Erythroblast (primary cell): ENCODE measurements at regions not wholly inside any gene's neighbourhood (a gene's known extent, or its start where the extent isn't known, plus 50 kb on each side); places are given as distances from the start of the nearest gene placed in this dataset.
A peak's percentile ranks its signal among the peaks of the same experiment; 100 is the strongest.

Experiments
- DNase-seq, 2 experiments: peaks; one replicate each; lab custom pipeline; 2025; lab: John Stamatoyannopoulos, UW
- GATA1 ChIP-seq: IDR thresholded peaks from 2 replicates; pipeline ENCODE4 v1.6.1; 2011; ENCODE audit warnings: low read depth, mild to moderate bottlenecking, control low read depth, low read length, moderate library complexity
- POLR2A ChIP-seq: IDR thresholded peaks from 2 replicates; pipeline ENCODE4 v1.6.1; 2011; ENCODE audit warnings: mild to moderate bottlenecking, low read length

DNA sequence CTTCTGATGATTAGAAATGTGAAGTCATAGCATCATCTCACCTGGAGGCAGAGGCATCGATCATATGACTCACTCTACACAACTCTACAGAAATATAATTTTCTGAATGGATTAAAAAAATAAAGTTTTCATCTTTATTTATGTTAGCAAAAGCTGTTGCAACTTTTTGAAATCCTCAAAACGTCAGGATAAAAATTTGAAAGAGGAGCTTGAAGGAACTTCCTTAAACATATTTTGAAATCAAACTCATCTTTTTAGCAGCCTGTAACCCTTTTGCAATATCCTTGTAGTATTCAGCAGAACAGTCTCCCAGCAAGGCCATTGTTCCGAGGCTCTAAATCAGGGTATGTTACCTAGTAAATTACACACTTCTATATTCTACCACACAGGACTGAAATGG lies 985.4 kb downstream of the PLOD2 start:
- TF ChIP-seq POLR2A (no peak), GATA1 (no peak)

DNA sequence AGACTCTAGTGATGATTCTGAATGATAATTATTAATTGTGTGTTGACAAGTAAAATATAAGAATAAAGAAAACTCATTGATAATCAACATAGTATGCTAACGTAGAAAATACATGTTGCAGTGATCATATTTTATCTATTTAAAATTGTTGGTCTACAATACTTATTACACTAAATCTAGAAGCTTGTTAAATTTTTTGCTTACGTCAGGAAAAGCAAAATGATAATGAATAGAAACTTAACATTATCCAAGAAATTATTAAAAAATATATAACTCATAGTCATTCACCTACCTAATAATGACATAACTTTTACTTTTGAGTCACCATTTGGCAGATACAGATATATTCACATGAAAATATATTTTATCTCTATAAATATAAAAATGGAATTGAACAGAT lies 984.1 kb downstream of the PLOD2 start:
- TF ChIP-seq GATA1 (no peak), POLR2A (no peak)
- DNase-seq: no peak

More for the DNA sequence above, 985.4 kb downstream of the PLOD2 start:
- DNase-seq: no peak

DNA sequence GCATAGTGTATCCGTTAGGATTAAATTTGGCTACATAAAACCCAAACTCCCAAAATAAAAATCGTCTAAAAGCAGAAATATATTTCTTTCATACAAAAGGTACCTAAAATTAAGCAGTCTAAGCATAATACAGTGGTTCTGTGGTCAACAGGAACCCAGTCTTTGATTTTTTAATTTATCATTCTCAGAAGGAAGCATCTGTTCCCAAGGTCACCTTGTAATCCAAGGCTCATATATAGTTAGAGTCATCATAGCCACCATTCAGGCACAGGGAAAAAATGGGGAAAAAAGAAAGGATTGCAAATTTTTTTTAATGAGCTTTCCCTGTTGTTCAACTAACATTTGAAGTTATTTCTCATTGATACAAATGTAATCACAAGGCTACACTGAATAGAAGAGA lies 983.2 kb downstream of the PLOD2 start:
- TF ChIP-seq GATA1 (no peak), POLR2A (no peak)
- no peak for DNase-seq

- TF ChIP-seq GATA1 (no peak), POLR2A (no peak)
- no peak for DNase-seq
Observed at GRCh38 chr3:145182196-145182911, 978.6 kb downstream of the PLOD2 start.

- TF ChIP-seq GATA1 (no peak), POLR2A (no peak)
- no peak for DNase-seq
Observed at GRCh38 chr3:145183261-145183660, 977.7 kb downstream of the PLOD2 start.

- TF ChIP-seq POLR2A (no peak), GATA1 (no peak)
- DNase-seq: no peak
Observed at GRCh38 chr3:145188079-145188770, 972.8 kb downstream of the PLOD2 start.

GRCh38 chr3:145190138-145190537 lies 970.8 kb downstream of the PLOD2 start:
- no peak for DNase-seq
- no peak for TF ChIP-seq POLR2A
- no peak for TF ChIP-seq GATA1

DNA sequence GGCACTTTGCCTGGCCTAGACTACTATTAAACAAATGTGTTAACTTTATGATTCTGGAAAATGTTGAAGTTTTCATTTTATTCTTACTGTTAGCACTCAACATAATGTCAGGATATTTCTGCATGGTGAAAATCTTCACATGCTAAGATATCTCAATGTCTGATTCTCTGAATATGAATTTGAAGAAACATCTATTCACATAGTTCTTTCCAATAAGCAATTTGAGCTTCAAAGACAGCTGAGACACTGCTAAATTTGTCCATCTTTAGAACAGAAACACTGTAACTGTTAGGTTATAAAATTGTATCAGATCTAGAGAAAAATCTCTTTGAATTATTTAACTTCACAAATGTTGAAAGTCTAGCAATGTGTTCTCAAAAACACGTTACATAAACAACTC lies 970.2 kb downstream of the PLOD2 start:
- TF ChIP-seq POLR2A (no peak), GATA1 (no peak)
- DNase-seq: no peak

DNA sequence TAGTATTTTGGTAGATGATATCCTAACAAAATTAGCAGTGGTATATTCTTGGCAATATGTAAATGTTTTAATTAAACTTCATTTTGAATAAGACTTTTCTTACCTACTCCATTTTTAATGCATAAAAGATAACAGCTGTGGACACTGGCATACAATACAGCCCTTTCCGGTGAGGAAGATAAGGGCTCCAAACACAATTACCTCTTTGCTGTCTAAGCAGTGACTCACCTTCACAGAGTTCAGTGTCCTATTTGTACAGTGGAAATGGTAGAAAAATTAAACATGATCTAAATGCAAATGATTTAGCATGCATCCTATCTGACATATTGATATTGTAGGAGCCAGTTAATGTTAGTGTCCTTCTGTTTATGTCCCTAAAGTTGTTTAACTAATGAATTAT lies 969.4 kb downstream of the PLOD2 start:
- no peak for DNase-seq
- no peak for TF ChIP-seq POLR2A

DNA sequence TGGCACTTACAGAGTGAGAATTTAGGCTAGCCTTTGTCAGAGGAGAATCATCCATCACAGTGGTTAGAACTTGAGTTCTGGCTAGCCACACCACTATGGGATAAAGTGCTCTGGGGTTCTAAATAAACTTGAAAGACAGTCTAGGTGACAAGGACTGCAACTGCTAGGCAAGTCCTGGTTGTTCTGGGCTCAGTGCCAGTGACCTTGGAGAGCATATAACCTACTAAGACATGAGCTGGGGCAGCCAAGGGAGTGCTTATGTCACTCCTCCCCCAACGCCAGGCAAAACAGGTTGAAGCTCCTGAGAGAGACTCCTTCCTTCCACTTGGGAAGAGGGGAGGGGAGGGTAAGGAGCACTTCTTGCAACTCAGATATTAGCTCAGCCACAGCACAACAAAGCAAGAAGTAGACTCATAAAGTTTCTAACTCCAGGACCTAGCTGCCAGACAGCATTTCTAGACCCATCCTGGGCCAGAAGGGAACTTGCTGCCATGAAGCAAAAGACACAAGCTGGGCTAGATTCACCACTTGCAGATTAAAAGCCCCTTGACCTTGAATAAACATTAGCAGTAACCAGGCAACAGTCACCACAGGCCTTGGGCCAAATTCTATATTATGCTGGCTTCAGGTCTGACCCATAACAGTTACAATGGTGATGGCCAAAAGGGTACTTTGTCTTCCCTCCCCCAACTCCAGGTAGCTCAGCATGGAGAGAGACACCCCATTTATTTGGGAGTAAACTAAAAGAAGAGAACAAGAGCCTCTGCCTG lies 963.7 kb downstream of the PLOD2 start:
- no peak for TF ChIP-seq POLR2A
- no peak for TF ChIP-seq GATA1
- DNase-seq: no peak

DNA sequence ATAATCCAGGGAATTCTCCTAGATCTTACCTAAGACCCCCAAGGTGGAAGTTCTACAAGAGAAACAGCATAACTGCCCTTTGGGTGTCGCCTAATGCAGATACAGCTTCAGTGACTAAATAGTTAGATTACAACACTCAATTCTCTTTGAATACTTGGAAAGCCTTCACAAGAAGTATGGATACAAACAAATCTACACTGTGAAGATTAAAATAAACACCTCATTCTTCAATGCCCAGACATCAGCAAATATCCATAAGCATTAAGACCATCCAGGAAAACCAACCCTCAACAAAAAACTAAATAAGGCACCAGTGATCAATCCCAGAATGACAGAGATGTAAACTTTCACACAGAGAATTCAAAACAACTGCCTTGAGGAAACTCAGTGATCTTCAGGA lies 963.2 kb downstream of the PLOD2 start:
- no peak for DNase-seq
- TF ChIP-seq POLR2A (no peak), GATA1 (no peak)

DNA sequence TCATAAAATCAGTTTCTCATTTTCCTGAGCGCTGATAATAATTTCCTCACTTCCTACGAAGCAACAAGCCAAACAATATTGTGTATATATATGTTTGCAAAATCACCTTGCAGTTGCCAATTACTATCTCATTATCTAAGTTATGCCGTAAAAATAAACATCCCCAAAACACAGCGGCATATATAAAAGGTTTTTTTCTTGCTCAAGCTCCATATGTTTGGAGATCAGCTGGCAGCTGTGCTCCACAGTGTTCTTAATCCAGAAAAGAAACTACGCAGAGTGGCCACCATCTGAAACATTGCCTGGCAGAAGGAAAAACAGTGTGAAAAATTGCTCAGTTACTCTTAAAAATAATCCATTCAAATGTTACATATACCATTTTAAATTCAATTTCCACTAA lies 951.4 kb downstream of the PLOD2 start:
- DNase-seq: no peak
- TF ChIP-seq GATA1 (no peak), POLR2A (no peak)

DNA sequence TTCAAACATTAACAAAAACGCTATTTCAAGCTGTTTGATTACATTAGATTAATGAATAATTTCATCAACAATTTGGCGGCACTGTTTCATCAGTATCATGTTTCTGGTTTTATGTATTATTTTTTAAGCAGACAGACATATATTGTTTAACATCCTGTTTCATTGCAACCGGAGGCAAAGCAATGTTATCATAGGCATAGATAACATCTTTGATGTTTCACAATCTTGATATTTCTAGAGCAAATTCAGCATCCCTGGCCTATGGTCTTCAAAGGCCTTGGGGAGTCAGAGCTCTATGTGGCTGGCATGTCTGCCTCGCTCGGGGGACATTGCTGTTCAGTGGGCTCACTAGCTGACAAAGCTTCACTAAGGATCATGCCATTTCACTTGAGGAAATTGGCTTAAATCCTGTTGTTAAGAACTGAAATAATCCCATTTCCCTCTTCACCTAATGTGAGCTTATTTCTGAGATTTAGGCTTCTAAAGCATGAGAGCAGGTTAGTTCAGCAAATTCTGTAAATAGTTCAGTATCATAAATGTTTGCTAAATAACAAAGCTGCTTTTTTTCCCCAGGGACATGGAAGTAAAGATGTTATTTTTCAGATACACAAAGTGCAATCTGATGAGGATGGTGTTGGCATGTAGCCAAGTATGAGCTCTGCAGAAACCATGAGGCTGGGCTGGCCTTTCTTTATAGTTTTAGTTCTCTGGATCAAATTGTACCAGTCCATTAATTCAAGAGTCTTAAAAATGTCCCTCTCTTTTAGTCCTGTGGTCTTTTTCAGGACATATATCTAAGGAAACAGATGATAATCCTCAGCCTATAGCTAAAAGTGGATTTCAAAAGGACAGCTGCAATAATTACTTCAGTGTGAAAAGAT lies 941.4 kb downstream of the PLOD2 start:
- TF ChIP-seq POLR2A (no peak), GATA1 (no peak)

DNA sequence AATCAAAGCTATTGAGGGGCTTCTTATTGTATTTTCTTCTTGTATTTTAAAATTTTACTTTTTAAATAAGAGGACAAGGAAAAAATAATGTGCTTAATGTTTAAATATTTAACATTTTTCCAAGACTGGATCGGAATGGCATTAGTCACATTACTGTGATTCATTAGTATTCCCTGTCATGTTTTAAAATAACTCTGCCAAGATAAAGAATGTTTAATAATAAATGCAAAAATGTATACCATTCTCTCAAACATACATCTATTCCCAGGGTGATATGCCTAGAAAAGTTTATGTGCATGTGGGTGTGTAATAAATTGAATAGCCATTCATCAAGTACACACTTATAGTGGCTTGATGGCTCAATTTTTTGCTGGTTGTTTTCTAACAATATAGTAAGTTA lies 936.1 kb downstream of the PLOD2 start:
- no peak for DNase-seq
- no peak for TF ChIP-seq GATA1
- TF ChIP-seq POLR2A: no peak

More for the DNA sequence above, 941.4 kb downstream of the PLOD2 start:
- DNase-seq: peak in 1 of 2 experiments; percentile 7
